ENCODE measurements at regions not wholly inside any gene's neighbourhood (a gene's known extent, or its start where the extent isn't known, plus 50 kb on each side); places are given as distances from the start of the nearest gene placed in this dataset.

- CTCF ChIA-PET: no interaction called here
- H3K27ac ChIP-seq: no peak overlapping the region
These were observed 956.9 kb upstream of the SLC39A10 start for GRCh38 chr2:194700116-194700515.

GRCh38 chr2:194698012-194698411, 959.0 kb upstream of the SLC39A10 start:
- Histone ChIP-seq H3K79me2 (ENCODE audit: low read depth) (no peaks in the 10 kb centered on the region), H3K4me2 (no peak overlapping the region), H3F3A (ENCODE audit: insufficient read depth, low read depth) (no peaks in the 10 kb centered on the region), H3K27me3 (ENCODE audit: insufficient read depth, low read depth) (no peaks in the 10 kb centered on the region), H3K9me2 (ENCODE audit: insufficient read depth) (no peaks in the 10 kb centered on the region), H3K36me3 (ENCODE audit: low read depth) (no peaks in the 10 kb centered on the region), H3K4me3 (no peak overlapping the region), H3K9me3 (ENCODE audit: insufficient read depth, low read depth) (no peaks in the 10 kb centered on the region), H2AFZ (no peak overlapping the region), H3K27ac (no peak overlapping the region), H3K4me1 (replicated peaks; ENCODE audit: insufficient read depth) (no peaks in the 10 kb centered on the region), H4K20me1 (ENCODE audit: insufficient read depth) (no peaks in the 10 kb centered on the region)
- ChIA-PET CTCF (no interaction called here), POLR2A (ENCODE audit: unreplicated experiment) (no interaction called here)
- TF ChIP-seq EZH2 (IDR thresholded peaks at IDR 0.05; ENCODE audit: low read depth) (no peak), CTCF (conservative IDR thresholded peaks at IDR 0.05) (no peak)
- no TSS peak for BruUV-seq (replicated peaks)
- no peak for DNase-seq
- intact Hi-C loops (cut with micrococcal nuclease; ENCODE audit: unreplicated experiment): no loop called here

More at GRCh38 chr2:194700116-194700515, 956.9 kb upstream of the SLC39A10 start:
- Histone ChIP-seq H3K27me3 (ENCODE audit: insufficient read depth, low read depth) (no peaks in the 10 kb centered on the region), H3K9me2 (ENCODE audit: insufficient read depth) (no peaks in the 10 kb centered on the region), H3K9me3 (ENCODE audit: insufficient read depth, low read depth) (no peaks in the 10 kb centered on the region), H3K79me2 (ENCODE audit: low read depth) (no peaks in the 10 kb centered on the region), H3K36me3 (ENCODE audit: low read depth) (no peaks in the 10 kb centered on the region), H4K20me1 (ENCODE audit: insufficient read depth) (no peaks in the 10 kb centered on the region), H2AFZ (no peak overlapping the region), H3K4me3 (no peak overlapping the region), H3K4me2 (no peak overlapping the region), H3F3A (ENCODE audit: insufficient read depth, low read depth) (no peaks in the 10 kb centered on the region), H3K4me1 (replicated peaks; ENCODE audit: insufficient read depth) (no peaks in the 10 kb centered on the region)
- TF ChIP-seq EZH2 (IDR thresholded peaks at IDR 0.05; ENCODE audit: low read depth) (no peak), CTCF (conservative IDR thresholded peaks at IDR 0.05) (no peak)
- BruUV-seq (replicated peaks): no TSS peak
- DNase-seq: no peak
- POLR2A ChIA-PET (ENCODE audit: unreplicated experiment): no interaction called here
- intact Hi-C loops (cut with micrococcal nuclease; ENCODE audit: unreplicated experiment): no loop called here

- DNase-seq: no peak
- no peaks in the 10 kb centered on the region for H3F3A ChIP-seq (ENCODE audit: insufficient read depth, low read depth)
- H3K9me3 ChIP-seq (ENCODE audit: insufficient read depth, low read depth): no peaks in the 10 kb centered on the region
- no peak for TF ChIP-seq EZH2 (IDR thresholded peaks at IDR 0.05; ENCODE audit: low read depth)
- TF ChIP-seq CTCF (conservative IDR thresholded peaks at IDR 0.05): no peak
- no peaks in the 10 kb centered on the region for H4K20me1 ChIP-seq (ENCODE audit: insufficient read depth)
- intact Hi-C loops (cut with micrococcal nuclease; ENCODE audit: unreplicated experiment): no loop called here
- CTCF ChIA-PET: no interaction called here
- H3K4me1 ChIP-seq (replicated peaks; ENCODE audit: insufficient read depth): no peaks in the 10 kb centered on the region
- no peak overlapping the region for H2AFZ ChIP-seq
- H3K4me3 ChIP-seq: no peak overlapping the region
- H3K79me2 ChIP-seq (ENCODE audit: low read depth): no peaks in the 10 kb centered on the region
- H3K36me3 ChIP-seq (ENCODE audit: low read depth): no peaks in the 10 kb centered on the region
- no peaks in the 10 kb centered on the region for H3K9me2 ChIP-seq (ENCODE audit: insufficient read depth)
- H3K27me3 ChIP-seq (ENCODE audit: insufficient read depth, low read depth): no peaks in the 10 kb centered on the region
- no peak overlapping the region for H3K4me2 ChIP-seq
- POLR2A ChIA-PET (ENCODE audit: unreplicated experiment): no interaction called here
- H3K27ac ChIP-seq: no peak overlapping the region
- no TSS peak for BruUV-seq (replicated peaks)
These were observed 959.6 kb upstream of the SLC39A10 start for GRCh38 chr2:194697439-194697838.

Data from PC-9 (cell line).